HuH-7 (cell line): ENCODE measurements at regions not wholly inside any gene's neighbourhood (a gene's known extent, or its start where the extent isn't known, plus 50 kb on each side); places are given as distances from the start of the nearest gene placed in this dataset.
"Not testable (repeated sequence)": the region's sequence is repeated elsewhere in the genome, so short reads cannot be mapped to it uniquely, and the experiment has no call there.

ENCODE experiments used
- DNase-seq: peaks from one replicate; pipeline ENCODE4 v3.0.0; 2011; ENCODE audit warnings: low spot score

- peak; percentile 65 for DNase-seq
Measured at GRCh38 chr20:30811885-30812671, 445.4 kb upstream of the DEFB115 start.

GRCh38 chr20:30812739-30813411 is 444.6 kb upstream of the DEFB115 start:
- DNase-seq = no peak

GRCh38 chr20:30813412-30814311 is 443.8 kb upstream of the DEFB115 start:
- DNase-seq = not testable (repeated sequence)

- DNase-seq = not testable (repeated sequence)
Measured at GRCh38 chr20:30814312-30814639, 443.2 kb upstream of the DEFB115 start.

- not testable (repeated sequence) for DNase-seq
Measured at GRCh38 chr20:30815027-30815576, 442.4 kb upstream of the DEFB115 start.

- no peak for DNase-seq
Measured at GRCh38 chr20:30815577-30816181, 441.8 kb upstream of the DEFB115 start.

- no peak for DNase-seq
Measured at GRCh38 chr20:30816182-30816645, 441.2 kb upstream of the DEFB115 start.

- not testable (repeated sequence) for DNase-seq
Measured at GRCh38 chr20:30821615-30822014, 435.8 kb upstream of the DEFB115 start.

- DNase-seq = not testable (repeated sequence)
Measured at GRCh38 chr20:30824666-30825065, 432.8 kb upstream of the DEFB115 start.

- not testable (repeated sequence) for DNase-seq
Measured at GRCh38 chr20:30845923-30846322, 411.5 kb upstream of the DEFB115 start.

- not testable (repeated sequence) for DNase-seq
Measured at GRCh38 chr20:30868271-30868670, 389.2 kb upstream of the DEFB115 start.

GRCh38 chr20:30871127-30871526 is 386.3 kb upstream of the DEFB115 start:
- DNase-seq = not testable (repeated sequence)

GRCh38 chr20:30872252-30872651 is 385.2 kb upstream of the DEFB115 start:
- not testable (repeated sequence) for DNase-seq

GRCh38 chr20:30875868-30876267 is 381.6 kb upstream of the DEFB115 start:
- not testable (repeated sequence) for DNase-seq

- DNase-seq = not testable (repeated sequence)
Measured at GRCh38 chr20:30891400-30891799, 366.1 kb upstream of the DEFB115 start.

GRCh38 chr20:30892541-30893345 is 364.7 kb upstream of the DEFB115 start:
- DNase-seq = no peak

GRCh38 chr20:30893346-30894314 is 363.8 kb upstream of the DEFB115 start:
- DNase-seq = not testable (repeated sequence)

- not testable (repeated sequence) for DNase-seq
Measured at GRCh38 chr20:30894707-30895353, 362.6 kb upstream of the DEFB115 start.

GRCh38 chr20:30895354-30895711 is 362.1 kb upstream of the DEFB115 start:
- DNase-seq = not testable (repeated sequence)
